ENCODE measurements at regions not wholly inside any gene's neighbourhood (a gene's known extent, or its start where the extent isn't known, plus 50 kb on each side); places are given as distances from the start of the nearest gene placed in this dataset.

- TF ChIP-seq, protein P1, sequence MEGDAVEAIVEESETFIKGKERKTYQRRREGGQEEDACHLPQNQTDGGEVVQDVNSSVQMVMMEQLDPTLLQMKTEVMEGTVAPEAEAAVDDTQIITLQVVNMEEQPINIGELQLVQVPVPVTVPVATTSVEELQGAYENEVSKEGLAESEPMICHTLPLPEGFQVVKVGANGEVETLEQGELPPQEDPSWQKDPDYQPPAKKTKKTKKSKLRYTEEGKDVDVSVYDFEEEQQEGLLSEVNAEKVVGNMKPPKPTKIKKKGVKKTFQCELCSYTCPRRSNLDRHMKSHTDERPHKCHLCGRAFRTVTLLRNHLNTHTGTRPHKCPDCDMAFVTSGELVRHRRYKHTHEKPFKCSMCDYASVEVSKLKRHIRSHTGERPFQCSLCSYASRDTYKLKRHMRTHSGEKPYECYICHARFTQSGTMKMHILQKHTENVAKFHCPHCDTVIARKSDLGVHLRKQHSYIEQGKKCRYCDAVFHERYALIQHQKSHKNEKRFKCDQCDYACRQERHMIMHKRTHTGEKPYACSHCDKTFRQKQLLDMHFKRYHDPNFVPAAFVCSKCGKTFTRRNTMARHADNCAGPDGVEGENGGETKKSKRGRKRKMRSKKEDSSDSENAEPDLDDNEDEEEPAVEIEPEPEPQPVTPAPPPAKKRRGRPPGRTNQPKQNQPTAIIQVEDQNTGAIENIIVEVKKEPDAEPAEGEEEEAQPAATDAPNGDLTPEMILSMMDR (IDR thresholded peaks at IDR 0.05; ENCODE audit: borderline replicate concordance, extremely low read depth, low read length, poor library complexity, severe bottlenecking): no peak
- no peak for TF ChIP-seq EZH2 (IDR thresholded peaks at IDR 0.05; ENCODE audit: borderline replicate concordance, low read depth, low read length, severe bottlenecking)
- Histone ChIP-seq H3K36me3 (ENCODE audit: insufficient read depth, low read length) (no peaks in the 10 kb centered on the region), H3K4me3 (ENCODE audit: low read depth in 1 of 2, low read length in 2 of 2) (no peak overlapping the region), H3K9ac (ENCODE audit: low read depth, low read length) (no peak overlapping the region), H3K4me1 (ENCODE audit: insufficient read depth, low read length) (no peaks in the 10 kb centered on the region), H4K20me1 (ENCODE audit: insufficient read depth, low read length) (no peaks in the 10 kb centered on the region), H3K27me3 (ENCODE audit: insufficient read depth, low read length, poor library complexity) (no peaks in the 10 kb centered on the region), H3K27ac (ENCODE audit: low read length) (no peak overlapping the region), H2AFZ (ENCODE audit: low read depth, low read length) (no peak overlapping the region), H3K9me3 (ENCODE audit: insufficient read depth, low read length, severe bottlenecking) (no peaks in the 10 kb centered on the region), H3K79me2 (ENCODE audit: insufficient read depth, low read length) (no peaks in the 10 kb centered on the region), H3K4me2 (ENCODE audit: insufficient read depth, low read length) (no peak overlapping the region)
- DNase-seq (no peak), ATAC-seq (ENCODE audit: insufficient read depth, low read depth) (no peak)
Measured at GRCh38 chr2:5401115-5401657, 291.0 kb upstream of the SOX11 start.

DNA sequence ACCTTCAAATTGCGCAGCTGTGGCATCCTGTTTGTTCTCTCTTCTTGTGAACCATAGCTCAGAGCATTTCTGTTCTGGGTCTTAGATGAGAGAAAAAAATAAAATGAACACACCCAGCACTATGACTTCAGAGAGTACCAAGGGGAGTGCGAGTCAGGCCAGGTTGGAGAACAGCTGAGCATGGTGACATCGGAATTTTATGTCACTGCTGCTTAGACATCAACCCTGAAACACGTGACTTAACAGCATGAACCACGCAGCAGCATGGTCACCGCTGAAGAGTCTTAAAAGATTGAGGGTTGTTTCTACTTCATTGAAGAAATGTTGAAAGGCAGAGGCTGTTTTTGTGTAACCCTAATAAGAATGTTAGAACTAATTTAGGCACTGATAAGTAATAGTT, 288.8 kb upstream of the SOX11 start:
- Histone ChIP-seq H3K4me3 (ENCODE audit: low read depth in 1 of 2, low read length in 2 of 2) (no peak overlapping the region), H3K79me2 (ENCODE audit: insufficient read depth, low read length) (no peaks in the 10 kb centered on the region), H3K36me3 (ENCODE audit: insufficient read depth, low read length) (no peaks in the 10 kb centered on the region), H3K27ac (ENCODE audit: low read length) (no peak overlapping the region), H4K20me1 (ENCODE audit: insufficient read depth, low read length) (no peaks in the 10 kb centered on the region), H3K9ac (ENCODE audit: low read depth, low read length) (no peak overlapping the region), H2AFZ (ENCODE audit: low read depth, low read length) (no peak overlapping the region), H3K4me2 (ENCODE audit: insufficient read depth, low read length) (no peak overlapping the region), H3K4me1 (ENCODE audit: insufficient read depth, low read length) (no peaks in the 10 kb centered on the region), H3K9me3 (ENCODE audit: insufficient read depth, low read length, severe bottlenecking) (no peaks in the 10 kb centered on the region), H3K27me3 (ENCODE audit: insufficient read depth, low read length, poor library complexity) (no peaks in the 10 kb centered on the region)
- ATAC-seq (ENCODE audit: insufficient read depth, low read depth): no peak
- DNase-seq: no peak
- TF ChIP-seq, protein P1 (IDR thresholded peaks at IDR 0.05; ENCODE audit: borderline replicate concordance, extremely low read depth, low read length, poor library complexity, severe bottlenecking): no peak
- no peak for TF ChIP-seq EZH2 (IDR thresholded peaks at IDR 0.05; ENCODE audit: borderline replicate concordance, low read depth, low read length, severe bottlenecking)

GRCh38 chr2:5409898-5410381, 282.2 kb upstream of the SOX11 start:
- Histone ChIP-seq H3K4me2 (ENCODE audit: insufficient read depth, low read length) (no peak overlapping the region), H3K79me2 (ENCODE audit: insufficient read depth, low read length) (no peaks in the 10 kb centered on the region), H2AFZ (ENCODE audit: low read depth, low read length) (no peak overlapping the region), H4K20me1 (ENCODE audit: insufficient read depth, low read length) (no peaks in the 10 kb centered on the region), H3K9ac (ENCODE audit: low read depth, low read length) (no peak overlapping the region), H3K4me1 (ENCODE audit: insufficient read depth, low read length) (no peaks in the 10 kb centered on the region), H3K36me3 (ENCODE audit: insufficient read depth, low read length) (no peaks in the 10 kb centered on the region), H3K4me3 (ENCODE audit: low read depth in 1 of 2, low read length in 2 of 2) (no peak overlapping the region), H3K27ac (ENCODE audit: low read length) (no peak overlapping the region), H3K27me3 (ENCODE audit: insufficient read depth, low read length, poor library complexity) (no peaks in the 10 kb centered on the region), H3K9me3 (ENCODE audit: insufficient read depth, low read length, severe bottlenecking) (no peaks in the 10 kb centered on the region)
- no peak for DNase-seq
- ATAC-seq (ENCODE audit: insufficient read depth, low read depth): no peak
- TF ChIP-seq, protein P1 (IDR thresholded peaks at IDR 0.05; ENCODE audit: borderline replicate concordance, extremely low read depth, low read length, poor library complexity, severe bottlenecking): no peak
- TF ChIP-seq EZH2 (IDR thresholded peaks at IDR 0.05; ENCODE audit: borderline replicate concordance, low read depth, low read length, severe bottlenecking): no peak

All from DND-41 (cell line).